IPS-18a (cell line): ENCODE measurements at regions not wholly inside any gene's neighbourhood (a gene's known extent, or its start where the extent isn't known, plus 50 kb on each side); places are given as distances from the start of the nearest gene placed in this dataset.
A peak's percentile ranks its signal among the peaks of the same experiment; 100 is the strongest.

Source experiments
- H3K27ac ChIP-seq: one replicate; pipeline ENCODE4 v1.5.1; 2013; ENCODE audit warnings: low read length
- H3K27me3 ChIP-seq: one replicate; pipeline ENCODE4 v1.6.1; 2013; ENCODE audit warnings: mild to moderate bottlenecking, low read length; ENCODE audit not compliant: control insufficient read depth, insufficient read depth
- H3K36me3 ChIP-seq: one replicate; pipeline ENCODE4 v1.6.1; 2013; ENCODE audit warnings: low read depth, low read length; ENCODE audit not compliant: control insufficient read depth
- H3K4me1 ChIP-seq: one replicate; pipeline ENCODE4 v1.6.1; 2013; ENCODE audit warnings: low read depth, low read length; ENCODE audit not compliant: control insufficient read depth
- H3K4me3 ChIP-seq: one replicate; pipeline ENCODE4 v1.5.1; 2013; ENCODE audit warnings: low read length
- H3K9ac ChIP-seq: one replicate; pipeline ENCODE4 v1.6.1; 2013; ENCODE audit warnings: mild to moderate bottlenecking, low read length, moderate library complexity
- H3K9me3 ChIP-seq: one replicate; pipeline ENCODE4 v1.6.1; 2013; ENCODE audit warnings: low read depth, low read length; ENCODE audit not compliant: control insufficient read depth

GRCh38 chr20:11766961-11767360, 150.7 kb upstream of the BTBD3 start:
- Histone ChIP-seq H3K4me1 (peaks cover 24% of the 10 kb centered on the region), H3K9ac (no peak overlapping the region), H3K36me3 (no peaks in the 10 kb centered on the region), H3K4me3 (no peak overlapping the region), H3K9me3 (no peaks in the 10 kb centered on the region), H3K27ac (no peak overlapping the region), H3K27me3 (no peaks in the 10 kb centered on the region)

GRCh38 chr20:11769825-11770224, 147.9 kb upstream of the BTBD3 start:
- no peaks in the 10 kb centered on the region for H3K27me3 ChIP-seq
- H3K9ac ChIP-seq = no peak overlapping the region
- peaks cover 21% of the 10 kb centered on the region for H3K4me1 ChIP-seq
- H3K27ac ChIP-seq = no peak overlapping the region
- no peaks in the 10 kb centered on the region for H3K36me3 ChIP-seq
- no peak overlapping the region for H3K4me3 ChIP-seq
- no peaks in the 10 kb centered on the region for H3K9me3 ChIP-seq

DNA sequence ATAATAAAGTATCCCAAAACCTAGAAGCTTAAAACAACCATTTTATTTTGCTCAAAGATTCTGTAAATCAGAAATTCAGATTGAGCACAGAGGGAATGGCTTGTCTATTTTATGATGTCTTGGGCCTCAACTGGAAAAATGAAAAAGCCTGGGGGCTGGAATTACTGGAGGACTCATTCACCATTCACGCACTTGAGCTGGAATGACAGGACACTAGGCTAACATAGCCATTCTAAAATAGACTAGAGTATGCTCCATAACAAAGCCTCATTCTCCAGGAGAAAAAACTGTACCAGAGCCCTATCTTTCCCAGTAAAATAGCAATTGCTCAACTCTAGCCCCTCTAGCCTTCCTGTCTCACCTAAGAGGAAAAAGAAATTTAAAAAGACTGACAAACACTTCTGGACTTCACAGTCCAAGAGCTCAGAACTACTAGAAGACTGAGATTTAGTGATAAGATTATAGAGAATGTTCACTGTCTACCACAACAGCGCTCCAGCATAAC, 145.4 kb upstream of the BTBD3 start:
- H3K36me3 ChIP-seq = no peaks in the 10 kb centered on the region
- H3K4me3 ChIP-seq = no peak overlapping the region
- H3K27me3 ChIP-seq = no peaks in the 10 kb centered on the region
- no peaks in the 10 kb centered on the region for H3K9me3 ChIP-seq
- no peak overlapping the region for H3K27ac ChIP-seq
- H3K9ac ChIP-seq = no peak overlapping the region
- peaks cover 10% of the 10 kb centered on the region for H3K4me1 ChIP-seq

DNA sequence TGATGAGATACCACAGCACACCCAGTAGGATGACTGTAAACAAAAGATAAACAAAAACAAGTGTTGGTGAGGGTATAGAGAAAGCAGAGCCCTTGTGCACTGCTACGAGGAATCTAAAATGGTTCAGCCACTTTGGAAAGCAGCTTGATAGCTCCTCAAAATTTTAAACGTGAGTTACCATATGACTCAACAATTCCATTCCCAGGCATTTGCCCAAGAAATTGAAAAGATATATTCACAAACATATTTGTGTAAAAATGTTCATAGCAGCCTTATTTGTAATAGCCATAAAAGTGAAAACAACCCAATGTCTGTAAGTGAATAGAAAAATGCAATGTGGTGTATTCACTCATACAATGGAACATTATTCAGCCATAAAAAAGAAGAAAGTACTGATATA, 141.0 kb upstream of the BTBD3 start:
- Histone ChIP-seq H3K27me3 (no peaks in the 10 kb centered on the region), H3K4me1 (peaks cover 12% of the 10 kb centered on the region), H3K9me3 (no peaks in the 10 kb centered on the region), H3K9ac (no peak overlapping the region), H3K36me3 (no peaks in the 10 kb centered on the region), H3K27ac (no peak overlapping the region), H3K4me3 (no peak overlapping the region)

DNA sequence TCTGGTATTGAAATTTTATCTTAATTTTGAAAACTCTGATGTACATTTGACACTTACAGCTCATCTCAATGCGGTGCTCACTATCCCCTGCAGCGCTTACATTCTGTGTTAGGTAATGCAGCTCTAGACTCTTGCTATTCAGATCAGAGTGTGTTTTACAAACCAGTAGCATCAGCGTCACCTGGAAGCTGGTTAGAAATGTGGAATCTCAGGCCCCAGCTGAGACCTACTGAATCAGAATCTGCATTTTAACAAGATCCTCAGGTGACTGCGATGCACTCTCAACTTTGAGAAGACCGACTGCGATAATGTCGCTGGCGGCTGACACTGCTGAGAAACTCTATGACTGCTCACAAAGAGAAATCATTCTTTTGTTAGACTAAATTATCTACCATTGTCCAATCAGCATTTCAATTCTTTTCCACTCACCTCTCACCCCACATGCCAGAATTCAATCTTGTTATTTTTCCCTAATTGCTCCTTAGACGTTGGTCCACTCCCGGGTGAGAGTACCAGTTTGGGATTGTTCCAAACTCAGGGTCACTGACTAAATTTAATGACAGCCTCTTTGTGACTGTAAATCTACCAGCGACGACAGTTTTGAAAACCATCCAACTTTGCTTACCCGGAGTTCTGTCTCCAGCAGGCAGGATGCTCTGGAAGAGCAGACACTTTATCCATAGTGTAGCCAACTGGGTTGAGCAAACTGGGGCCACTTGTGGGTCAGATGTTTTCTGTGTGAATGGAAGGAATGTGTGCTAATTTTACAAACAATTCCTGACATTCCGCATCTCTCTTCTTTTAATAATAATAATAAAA, 140.1 kb upstream of the BTBD3 start:
- H3K27me3 ChIP-seq = no peaks in the 10 kb centered on the region
- H3K36me3 ChIP-seq = no peaks in the 10 kb centered on the region
- H3K9ac ChIP-seq = no peak overlapping the region
- H3K4me3 ChIP-seq = peak overlapping the region; percentile 5
- H3K27ac ChIP-seq = no peak overlapping the region
- no peaks in the 10 kb centered on the region for H3K9me3 ChIP-seq
- H3K4me1 ChIP-seq = peaks cover 17% of the 10 kb centered on the region

DNA sequence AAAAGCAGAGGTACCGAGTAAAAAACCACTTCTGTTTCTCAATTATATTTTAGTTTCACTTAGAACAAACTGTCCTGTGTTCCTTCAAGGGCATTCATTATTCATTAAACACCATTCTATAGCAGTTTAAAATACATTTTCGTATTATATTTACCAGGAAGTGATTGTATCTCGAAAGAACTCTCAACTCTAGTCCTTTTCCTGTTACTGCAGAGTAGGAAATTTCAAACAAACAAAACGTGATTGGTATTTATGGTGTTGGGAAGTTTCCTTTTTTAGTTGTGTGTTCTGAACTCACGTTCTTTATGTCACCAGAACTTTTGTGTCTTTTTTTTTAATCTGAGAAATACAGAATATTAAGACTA, 139.5 kb upstream of the BTBD3 start:
- Histone ChIP-seq H3K9me3 (no peaks in the 10 kb centered on the region), H3K27ac (no peak overlapping the region), H3K27me3 (no peaks in the 10 kb centered on the region), H3K36me3 (no peaks in the 10 kb centered on the region), H3K4me3 (no peak overlapping the region), H3K9ac (no peak overlapping the region), H3K4me1 (peaks cover 23% of the 10 kb centered on the region)

GRCh38 chr20:11780765-11781369, 136.8 kb upstream of the BTBD3 start:
- Histone ChIP-seq H3K4me3 (no peak overlapping the region), H3K4me1 (peaks cover 38% of the 10 kb centered on the region), H3K36me3 (no peaks in the 10 kb centered on the region)

DNA sequence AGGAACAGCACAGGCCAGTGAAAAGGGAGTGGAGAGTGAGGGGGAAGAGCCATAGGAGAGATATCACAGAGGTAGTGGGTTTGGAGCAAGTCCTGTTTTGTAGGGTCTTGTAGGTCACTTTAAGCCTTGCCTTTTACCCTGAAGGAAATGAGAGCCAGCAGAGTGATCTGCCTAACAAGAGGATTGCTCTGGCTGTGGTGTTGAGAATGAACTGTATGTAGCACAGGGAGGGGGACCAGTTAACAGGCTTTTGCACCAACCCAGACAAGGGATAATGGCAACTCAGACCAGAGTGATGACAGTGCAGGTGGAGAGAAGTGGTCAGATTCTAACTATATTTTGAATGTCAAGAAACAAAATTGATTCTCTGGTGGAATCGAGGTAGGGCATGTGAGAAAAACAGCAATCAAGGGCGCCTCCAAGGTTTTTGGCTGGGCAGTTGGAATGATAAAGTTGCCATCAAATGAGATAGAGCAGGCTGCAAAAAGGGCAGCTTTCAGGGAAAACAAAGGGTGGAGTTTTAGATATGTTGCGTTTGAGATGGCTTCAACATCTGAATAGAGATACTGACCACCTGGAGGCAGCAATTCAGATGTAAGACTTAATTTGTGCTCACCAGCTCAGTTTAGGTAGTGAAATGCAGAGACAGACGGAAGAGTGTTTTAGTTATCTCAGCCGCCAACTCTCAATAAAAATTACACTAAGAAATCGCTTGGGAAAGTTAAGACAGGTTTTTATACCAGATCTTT, 134.4 kb upstream of the BTBD3 start:
- Histone ChIP-seq H3K4me3 (peak overlapping the region; percentile 25), H3K4me1 (peaks cover 26% of the 10 kb centered on the region), H3K9ac (peak overlapping the region; percentile 12), H3K36me3 (no peaks in the 10 kb centered on the region), H3K27me3 (no peaks in the 10 kb centered on the region), H3K9me3 (no peaks in the 10 kb centered on the region), H3K27ac (no peak overlapping the region)

More at GRCh38 chr20:11780765-11781369, 136.8 kb upstream of the BTBD3 start:
- Histone ChIP-seq H3K27me3 (no peaks in the 10 kb centered on the region), H3K9me3 (no peaks in the 10 kb centered on the region), H3K9ac (no peak overlapping the region), H3K27ac (no peak overlapping the region)

DNA sequence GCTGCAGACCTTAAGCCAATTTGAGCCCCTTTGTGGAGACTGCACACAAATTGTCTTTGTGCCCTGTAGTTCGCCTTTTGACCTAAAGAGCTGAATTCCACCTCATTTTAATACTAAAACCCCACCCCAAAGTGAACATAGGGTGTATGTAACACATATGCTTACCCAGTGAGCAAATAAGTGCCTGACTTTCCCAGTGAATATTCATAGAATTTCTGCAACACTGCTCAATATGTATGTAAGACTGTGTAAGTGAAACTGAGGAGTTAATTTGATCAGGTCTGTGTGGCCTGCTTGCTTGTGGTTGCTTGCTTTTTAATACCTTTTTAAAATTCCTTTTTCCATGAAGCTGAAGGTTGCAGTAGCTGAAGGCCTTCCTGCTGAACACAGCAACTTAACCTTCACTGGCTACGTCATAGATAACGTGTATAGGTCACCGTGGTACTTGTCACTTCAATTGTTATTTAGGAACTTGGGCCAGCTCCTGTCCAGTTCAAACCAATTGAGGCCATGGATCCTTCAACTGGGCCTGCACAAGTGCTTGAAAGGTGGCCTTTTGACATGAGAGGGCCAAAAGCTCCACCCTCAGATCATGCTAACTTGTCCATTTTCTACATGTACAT, 131.7 kb upstream of the BTBD3 start:
- Histone ChIP-seq H3K27me3 (no peaks in the 10 kb centered on the region), H3K4me3 (no peak overlapping the region), H3K9ac (no peak overlapping the region), H3K9me3 (no peaks in the 10 kb centered on the region), H3K36me3 (no peaks in the 10 kb centered on the region), H3K27ac (no peak overlapping the region), H3K4me1 (peaks cover 30% of the 10 kb centered on the region)

DNA sequence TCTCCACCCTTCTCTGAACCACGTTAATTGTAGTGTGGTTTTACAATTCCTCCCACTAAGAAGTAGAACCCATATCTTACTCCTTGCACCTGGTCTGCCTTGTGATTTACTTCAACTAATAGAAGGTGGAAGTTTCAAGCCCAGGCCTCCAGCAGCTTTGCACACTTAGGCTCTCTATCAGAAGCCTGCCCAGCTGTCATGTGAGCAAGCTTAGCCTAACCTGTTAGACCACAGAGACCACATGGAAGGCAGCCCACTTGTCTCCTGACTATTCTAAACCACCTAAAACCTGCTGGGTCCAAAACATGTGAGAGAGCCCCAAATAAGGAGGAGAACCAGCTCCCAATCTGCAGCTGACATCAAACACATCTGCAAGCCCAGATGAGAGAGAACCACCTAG, 127.6 kb upstream of the BTBD3 start:
- Histone ChIP-seq H3K27ac (no peak overlapping the region), H3K9me3 (no peaks in the 10 kb centered on the region), H3K27me3 (no peaks in the 10 kb centered on the region), H3K36me3 (no peaks in the 10 kb centered on the region), H3K9ac (no peak overlapping the region), H3K4me1 (peaks cover 18% of the 10 kb centered on the region), H3K4me3 (no peak overlapping the region)

DNA sequence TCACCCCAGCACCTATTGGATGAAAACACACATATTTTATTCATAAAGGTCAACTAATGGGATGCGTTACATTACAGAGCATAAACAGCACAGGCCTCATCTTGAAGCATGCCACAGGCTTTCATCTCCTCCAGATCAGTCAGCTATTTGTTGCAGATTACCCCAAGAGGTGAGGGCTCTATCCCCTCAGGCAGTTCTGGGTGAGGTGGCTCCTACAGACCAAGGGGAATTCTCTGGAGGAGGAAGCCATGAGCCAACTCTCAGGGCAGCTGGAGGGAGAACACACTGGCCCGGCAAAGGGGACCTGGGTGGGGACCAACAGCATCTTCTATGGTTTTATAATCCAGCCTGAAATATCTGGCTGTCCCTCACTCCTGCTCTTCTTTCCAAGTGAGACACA, 126.4 kb upstream of the BTBD3 start:
- Histone ChIP-seq H3K4me1 (peaks cover 18% of the 10 kb centered on the region), H3K9ac (no peak overlapping the region), H3K27me3 (no peaks in the 10 kb centered on the region), H3K9me3 (no peaks in the 10 kb centered on the region), H3K27ac (no peak overlapping the region), H3K4me3 (no peak overlapping the region), H3K36me3 (no peaks in the 10 kb centered on the region)
